ENCODE measurements at regions not wholly inside any gene's neighbourhood (a gene's known extent, or its start where the extent isn't known, plus 50 kb on each side); places are given as distances from the start of the nearest gene placed in this dataset.
"Not testable (repeated sequence)": the region's sequence is repeated elsewhere in the genome, so short reads cannot be mapped to it uniquely, and the experiment has no call there.

DNA sequence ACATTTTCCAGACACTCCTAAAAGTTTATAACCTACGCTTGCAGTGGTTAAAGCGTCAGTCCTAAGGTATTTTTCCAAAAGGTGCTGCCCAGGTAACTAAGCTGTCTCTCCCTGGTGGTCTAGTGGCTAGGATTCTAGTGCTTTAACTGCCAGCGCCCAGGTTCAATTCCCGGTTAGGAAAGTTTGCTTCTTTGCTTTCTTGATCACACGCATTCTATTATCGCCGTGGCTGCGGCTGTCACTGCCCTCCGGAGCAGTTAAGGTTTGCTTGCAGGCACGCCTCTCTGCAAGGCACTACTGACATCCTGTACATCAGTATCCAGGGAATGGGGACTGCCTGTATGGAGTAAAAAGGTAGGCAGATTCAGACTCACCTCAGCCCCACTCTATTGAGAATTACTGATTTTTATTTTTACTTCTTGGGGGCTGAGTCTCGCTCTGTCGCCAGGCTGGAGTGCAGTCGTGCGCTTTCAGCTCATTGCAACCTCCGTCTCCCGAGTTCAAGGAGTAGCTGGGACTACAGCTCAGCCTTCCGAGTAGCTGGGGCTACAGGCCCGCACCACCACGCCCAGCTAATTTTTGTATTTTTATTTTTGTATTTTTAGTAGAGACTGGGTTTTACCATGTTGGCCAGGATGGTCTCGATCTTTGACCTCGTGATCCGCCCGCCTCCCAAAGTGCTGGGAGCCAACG, 53.2 kb upstream of the CFAP126 start:
- no peak for TF ChIP-seq POLR2A (IDR thresholded peaks at IDR 0.05)
- no peak for TF ChIP-seq CTCF (IDR thresholded peaks at IDR 0.05)
- DNase-seq: no peak

DNA sequence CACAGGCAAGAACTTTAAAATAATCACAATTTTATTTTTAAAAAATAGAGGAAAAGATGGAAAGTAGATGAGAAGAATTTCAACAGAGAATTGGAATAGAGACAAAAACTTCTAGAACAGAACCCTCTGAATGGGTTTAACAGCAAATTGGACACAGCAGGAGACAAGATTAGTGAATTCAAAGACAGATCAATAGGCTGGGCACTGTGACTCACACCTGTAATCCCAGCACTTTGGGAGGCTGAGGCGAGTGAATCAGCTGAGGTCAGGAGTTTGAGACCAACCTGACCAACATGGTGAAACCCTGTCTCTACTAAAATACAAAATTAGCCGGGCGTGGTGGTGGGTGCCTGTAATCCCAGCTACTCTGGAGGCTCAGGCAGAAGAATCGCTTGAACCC, 49.9 kb upstream of the CFAP126 start:
- H3K36me3 ChIP-seq; H3K4me1 ChIP-seq; H3K9me3 ChIP-seq; H3K4me3 ChIP-seq; H3K27ac ChIP-seq; H3K27me3 ChIP-seq; intact Hi-C loops (cut with DNase I; ENCODE audit: low total_unique reads); DNase-seq: not testable (repeated sequence)

More for the DNA sequence above, 53.2 kb upstream of the CFAP126 start:
- H3K4me3 ChIP-seq: no peak overlapping the region
- H3K9me3 ChIP-seq: no peaks in the 10 kb centered on the region
- H3K27me3 ChIP-seq: no peaks in the 10 kb centered on the region
- no peak overlapping the region for H3K27ac ChIP-seq
- no peaks in the 10 kb centered on the region for H3K36me3 ChIP-seq
- no peaks in the 10 kb centered on the region for H3K4me1 ChIP-seq
- intact Hi-C loops (cut with DNase I; ENCODE audit: low total_unique reads): no loop called here

All from uterus (tissue), 3 donors.